ENCODE measurements at regions not wholly inside any gene's neighbourhood (a gene's known extent, or its start where the extent isn't known, plus 50 kb on each side); places are given as distances from the start of the nearest gene placed in this dataset.

- peak; percentile 44 for TF ChIP-seq NFIC (IDR thresholded peaks at IDR 0.05; ENCODE audit: low read depth, low read length)
- TF ChIP-seq TARDBP (IDR thresholded peaks at IDR 0.05; ENCODE audit: borderline replicate concordance), result no peak
- TF ChIP-seq IKZF2 (IDR thresholded peaks at IDR 0.05), result peak in 1 of 2 experiments; percentile 45; a peak in 1 of 4 replicates
- peak; percentile 95; the same call in 2 of the 3 replicates for TF ChIP-seq POU2F2 (IDR thresholded peaks at IDR 0.05; ENCODE audit: borderline replicate concordance, low read depth, low read length)
- TF ChIP-seq EED (IDR thresholded peaks at IDR 0.05; ENCODE audit: low read depth), result no peak
- TF ChIP-seq CBFB (IDR thresholded peaks at IDR 0.05; ENCODE audit: low read depth), result 0 out of 2 replicates have a peak, but pooled peaks have one; percentile 33
- TF ChIP-seq IRF4 (IDR thresholded peaks at IDR 0.05; ENCODE audit: low read depth, low read length), result peak; percentile 52; the same call in 1 of the 2 replicates
- TF ChIP-seq IKZF1 (conservative IDR thresholded peaks at IDR 0.05), result 0 out of 2 replicates have a peak, but pooled peaks have one; percentile 21
- TF ChIP-seq JUNB (IDR thresholded peaks at IDR 0.05), result peak; percentile 44; the same call in 1 of the 2 replicates
Observed at GRCh38 chr1:199510314-199510713, 517.2 kb upstream of the NR5A2 start (continued).

GRCh38 chr1:199512037-199512710 lies 515.3 kb upstream of the NR5A2 start:
- WGBS (ENCODE audit: insufficient coverage, insufficient replicate concordance, low lambda C conversion rate, missing lambda C conversion rate), result 52% methylated on average over 6 of the region's 6 CpGs
- H3K9ac ChIP-seq (ENCODE audit: control insufficient read depth, insufficient read depth, low read length), result no peak overlapping the region
- H4K20me1 ChIP-seq (ENCODE audit: control insufficient read depth, insufficient read depth), result no peaks in the 10 kb centered on the region
- no peak for FAIRE-seq
- no peak overlapping the region for H3K4me2 ChIP-seq (ENCODE audit: control insufficient read depth, insufficient read depth)
- no peaks in the 10 kb centered on the region for H3K9me3 ChIP-seq (replicated peaks; ENCODE audit: control insufficient read depth, insufficient read depth, low read length)
- SMC1A ChIA-PET (ENCODE audit: uncharacterized antibody, unreplicated experiment), result interaction anchor here (1.5 kb wide), 1 partner anchor 48 kb away, joined by 4 read pairs; no protein-coding TSS in a partner anchor
- CTCF ChIA-PET, result interaction anchor here (0.5 to 1.0 kb wide), 3 partner anchors 33 to 1331 kb away, joined by 3 to 5 read pairs (median 3); no protein-coding TSS in a partner anchor
- no peaks in the 10 kb centered on the region for H3K36me3 ChIP-seq (ENCODE audit: control insufficient read depth in 2 of 2, insufficient read depth in 2 of 2, low read length in 1 of 2)
- POLR2A ChIA-PET, result no interaction called here
- no peaks in the 10 kb centered on the region for H3K4me1 ChIP-seq (ENCODE audit: control insufficient read depth, insufficient read depth, low read length)
- H3K27ac ChIP-seq (ENCODE audit: control insufficient read depth, insufficient read depth), result no peak overlapping the region
- no peak overlapping the region for H2AFZ ChIP-seq (ENCODE audit: control insufficient read depth, low read depth, low read length)
- in situ Hi-C loops (cut with MboI), result no loop called here
- no peak for DNase-seq (ENCODE audit: low read depth, low spot score)
- no peaks in the 10 kb centered on the region for H3K79me2 ChIP-seq (ENCODE audit: control insufficient read depth, insufficient read depth, low read length)
- H3K27me3 ChIP-seq (replicated peaks in 1 of 2; ENCODE audit: control insufficient read depth in 2 of 2, insufficient read depth in 2 of 2, low read length in 1 of 2), result no peaks in the 10 kb centered on the region
- no peak for ATAC-seq
- BruUV-seq (replicated peaks), result no TSS peak
- intact Hi-C loops (cut with micrococcal nuclease; ENCODE audit: unreplicated experiment), result no loop called here
- no peak overlapping the region for H3K4me3 ChIP-seq
- RAD21 ChIA-PET (ENCODE audit: unreplicated experiment), result no interaction called here
- no peak for TF ChIP-seq TCF12 (IDR thresholded peaks at IDR 0.05; ENCODE audit: low read depth, low read length)
- TF ChIP-seq RAD21 (IDR thresholded peaks at IDR 0.05; ENCODE audit: insufficient read depth, low read depth, low read length), result no peak
- no peak for TF ChIP-seq POLR2AphosphoS5 (IDR thresholded peaks at IDR 0.05; ENCODE audit: low read length)
- no peak for TF ChIP-seq MYC (IDR thresholded peaks at IDR 0.05; ENCODE audit: insufficient read depth, insufficient read length, insufficient replicate concordance, low read length, severe bottlenecking)
- no peak for TF ChIP-seq FOS (IDR thresholded peaks at IDR 0.05; ENCODE audit: borderline replicate concordance, extremely low read depth, insufficient read length)
- no peak for TF ChIP-seq RB1 (IDR thresholded peaks at IDR 0.05; ENCODE audit: borderline replicate concordance)
- TF ChIP-seq EED (IDR thresholded peaks at IDR 0.05; ENCODE audit: low read depth), result no peak
- no peak for TF ChIP-seq ZNF592 (IDR thresholded peaks at IDR 0.05)
- TF ChIP-seq JUND (IDR thresholded peaks at IDR 0.05; ENCODE audit: low read depth, low read length), result no peak
- TF ChIP-seq TCF7 (IDR thresholded peaks at IDR 0.05; ENCODE audit: borderline replicate concordance), result no peak
- TF ChIP-seq ZNF622 (IDR thresholded peaks at IDR 0.05), result no peak
- TF ChIP-seq RELA (IDR thresholded peaks at IDR 0.05; ENCODE audit: borderline replicate concordance, partially characterized antibody), result no peak
- no peak for TF ChIP-seq TCF3 (IDR thresholded peaks at IDR 0.05; ENCODE audit: borderline replicate concordance, insufficient read depth, low read depth, low read length)
- no peak for TF ChIP-seq NBN (IDR thresholded peaks at IDR 0.05)
- TF ChIP-seq ZNF24 (IDR thresholded peaks at IDR 0.05), result no peak
